ENCODE measurements at regions not wholly inside any gene's neighbourhood (a gene's known extent, or its start where the extent isn't known, plus 50 kb on each side); places are given as distances from the start of the nearest gene placed in this dataset.

DNA sequence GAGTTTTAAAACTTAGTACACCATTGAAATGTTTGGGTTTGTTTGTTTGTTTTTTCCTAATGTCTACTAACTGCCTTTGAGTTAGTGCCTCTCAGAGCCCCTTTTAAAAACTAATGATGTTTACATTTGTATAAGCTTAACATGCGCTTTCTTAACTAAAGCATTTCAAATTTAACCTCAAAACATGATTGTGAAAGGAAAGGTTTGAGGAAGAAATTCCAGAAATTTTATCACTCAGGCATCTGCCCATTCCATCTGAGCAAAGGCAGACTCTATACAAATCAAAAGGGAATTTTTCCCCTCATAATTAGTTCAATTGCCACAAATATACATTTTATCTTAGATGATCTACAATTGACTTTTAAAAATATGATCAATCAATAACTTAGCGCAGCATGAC, 230.7 kb upstream of the CAND1 start:
- TF ChIP-seq EZH2 (IDR thresholded peaks at IDR 0.05; ENCODE audit: low read length) = no peak
- H3K4me2 ChIP-seq (ENCODE audit: control insufficient read depth, extremely low read depth, insufficient read depth, low read depth, low read length) = no peak overlapping the region
- no peaks in the 10 kb centered on the region for H3K27me3 ChIP-seq (ENCODE audit: control insufficient read depth, extremely low read depth, insufficient read depth, low read length)
- H2AFZ ChIP-seq (ENCODE audit: control insufficient read depth, low read length) = no peak overlapping the region
- no peak overlapping the region for H3K4me3 ChIP-seq (ENCODE audit: control insufficient read depth in 2 of 3, extremely low read depth in 1 of 3, insufficient read depth in 2 of 3, low read depth in 1 of 3, low read length in 3 of 3)
- no peaks in the 10 kb centered on the region for H4K20me1 ChIP-seq (ENCODE audit: control insufficient read depth, extremely low read depth, insufficient read depth, low read length)
- no peak for DNase-seq (ENCODE audit: low read depth, low spot score)
- H3K9me1 ChIP-seq (ENCODE audit: control insufficient read depth, extremely low read depth, insufficient read depth, low read length) = no peaks in the 10 kb centered on the region
- dilution Hi-C loops (cut with MboI; ENCODE audit: extremely low pct_ligation_motif_present, low sequenced_read_pairs) = no loop called here
- no peak overlapping the region for H3K27ac ChIP-seq (ENCODE audit: control insufficient read depth, insufficient read depth, low read length)
- no peaks in the 10 kb centered on the region for H3K36me3 ChIP-seq (ENCODE audit: control insufficient read depth in 2 of 2, extremely low read depth in 1 of 2, insufficient read depth in 2 of 2, low read length in 2 of 2)
- H3K9me3 ChIP-seq (ENCODE audit: control insufficient read depth, low read depth, low read length) = no peaks in the 10 kb centered on the region
- no peaks in the 10 kb centered on the region for H3K79me2 ChIP-seq (ENCODE audit: control insufficient read depth, insufficient read depth, low read length)
- no peak overlapping the region for H3K9ac ChIP-seq (ENCODE audit: control insufficient read depth, extremely low read depth, insufficient read depth, low read length)
- no peak for FAIRE-seq
- H3K4me1 ChIP-seq (ENCODE audit: control insufficient read depth, extremely low read depth, insufficient read depth, low read length) = peaks cover 16% of the 10 kb centered on the region

DNA sequence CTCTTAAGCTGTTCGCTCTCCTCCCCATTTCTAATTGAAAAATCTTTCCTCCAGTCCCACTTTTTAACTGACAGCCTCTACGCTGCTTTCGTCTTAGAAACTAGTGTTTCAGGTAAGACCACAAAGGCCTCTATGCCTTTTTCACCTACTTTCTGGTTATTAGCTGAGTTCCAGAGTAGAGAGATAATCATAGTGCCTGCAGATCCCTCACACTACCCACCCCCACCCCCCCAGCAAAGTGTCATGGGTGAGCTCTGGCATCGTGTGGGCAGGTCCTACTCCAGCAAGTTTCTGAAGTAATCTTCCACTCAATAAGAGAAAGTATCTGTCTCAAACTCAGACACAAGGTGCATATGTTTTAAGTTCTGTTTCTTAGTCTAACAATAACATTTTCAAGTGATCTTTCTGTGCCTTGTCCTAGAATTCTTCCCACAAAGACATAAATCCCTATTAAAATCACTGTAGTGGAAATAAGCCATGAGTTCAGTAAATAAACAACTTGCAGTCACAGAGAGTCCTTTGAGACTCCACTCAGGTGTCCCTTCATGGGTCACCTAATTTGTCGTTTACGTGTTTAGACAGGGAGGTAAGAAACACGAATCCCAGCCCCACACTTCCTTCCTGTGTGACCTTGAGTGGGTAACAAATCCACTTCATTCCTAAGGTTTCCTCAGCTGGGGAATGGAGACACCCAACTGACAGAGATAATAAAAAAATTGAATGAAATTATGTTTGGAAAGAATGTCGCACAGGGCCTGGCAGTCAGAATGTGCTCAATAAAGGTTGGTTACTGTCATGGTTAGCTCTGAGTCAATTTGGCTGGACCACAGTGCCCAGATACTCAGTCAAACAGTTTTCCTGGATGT, 228.9 kb upstream of the CAND1 start:
- Histone ChIP-seq H3K4me2 (ENCODE audit: control insufficient read depth, extremely low read depth, insufficient read depth, low read depth, low read length) (no peak overlapping the region), H3K4me3 (ENCODE audit: control insufficient read depth in 2 of 3, extremely low read depth in 1 of 3, insufficient read depth in 2 of 3, low read depth in 1 of 3, low read length in 3 of 3) (no peak overlapping the region), H3K27me3 (ENCODE audit: control insufficient read depth, extremely low read depth, insufficient read depth, low read length) (no peaks in the 10 kb centered on the region), H3K9me3 (ENCODE audit: control insufficient read depth, low read depth, low read length) (no peaks in the 10 kb centered on the region), H3K9me1 (ENCODE audit: control insufficient read depth, extremely low read depth, insufficient read depth, low read length) (no peaks in the 10 kb centered on the region), H3K36me3 (ENCODE audit: control insufficient read depth in 2 of 2, extremely low read depth in 1 of 2, insufficient read depth in 2 of 2, low read length in 2 of 2) (no peaks in the 10 kb centered on the region), H2AFZ (ENCODE audit: control insufficient read depth, low read length) (no peak overlapping the region), H3K27ac (ENCODE audit: control insufficient read depth, insufficient read depth, low read length) (no peak overlapping the region), H3K79me2 (ENCODE audit: control insufficient read depth, insufficient read depth, low read length) (no peaks in the 10 kb centered on the region), H3K9ac (ENCODE audit: control insufficient read depth, extremely low read depth, insufficient read depth, low read length) (no peak overlapping the region), H4K20me1 (ENCODE audit: control insufficient read depth, extremely low read depth, insufficient read depth, low read length) (no peaks in the 10 kb centered on the region), H3K4me1 (ENCODE audit: control insufficient read depth, extremely low read depth, insufficient read depth, low read length) (peaks cover 6% of the 10 kb centered on the region)
- TF ChIP-seq, protein P1, sequence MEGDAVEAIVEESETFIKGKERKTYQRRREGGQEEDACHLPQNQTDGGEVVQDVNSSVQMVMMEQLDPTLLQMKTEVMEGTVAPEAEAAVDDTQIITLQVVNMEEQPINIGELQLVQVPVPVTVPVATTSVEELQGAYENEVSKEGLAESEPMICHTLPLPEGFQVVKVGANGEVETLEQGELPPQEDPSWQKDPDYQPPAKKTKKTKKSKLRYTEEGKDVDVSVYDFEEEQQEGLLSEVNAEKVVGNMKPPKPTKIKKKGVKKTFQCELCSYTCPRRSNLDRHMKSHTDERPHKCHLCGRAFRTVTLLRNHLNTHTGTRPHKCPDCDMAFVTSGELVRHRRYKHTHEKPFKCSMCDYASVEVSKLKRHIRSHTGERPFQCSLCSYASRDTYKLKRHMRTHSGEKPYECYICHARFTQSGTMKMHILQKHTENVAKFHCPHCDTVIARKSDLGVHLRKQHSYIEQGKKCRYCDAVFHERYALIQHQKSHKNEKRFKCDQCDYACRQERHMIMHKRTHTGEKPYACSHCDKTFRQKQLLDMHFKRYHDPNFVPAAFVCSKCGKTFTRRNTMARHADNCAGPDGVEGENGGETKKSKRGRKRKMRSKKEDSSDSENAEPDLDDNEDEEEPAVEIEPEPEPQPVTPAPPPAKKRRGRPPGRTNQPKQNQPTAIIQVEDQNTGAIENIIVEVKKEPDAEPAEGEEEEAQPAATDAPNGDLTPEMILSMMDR (optimal IDR thresholded peaks at IDR 0.05 in 1 of 3, IDR thresholded peaks at IDR 0.05 in 1 of 3, conservative IDR thresholded peaks at IDR 0.05 in 1 of 3; ENCODE audit: extremely low read depth in 1 of 3, insufficient read depth in 2 of 3, low read length in 3 of 3) = no peak
- TF ChIP-seq EZH2 (IDR thresholded peaks at IDR 0.05; ENCODE audit: low read length) = no peak
- FAIRE-seq (no peak), DNase-seq (ENCODE audit: low read depth, low spot score) (no peak)
- dilution Hi-C loops (cut with MboI; ENCODE audit: extremely low pct_ligation_motif_present, low sequenced_read_pairs) = no loop called here

DNA sequence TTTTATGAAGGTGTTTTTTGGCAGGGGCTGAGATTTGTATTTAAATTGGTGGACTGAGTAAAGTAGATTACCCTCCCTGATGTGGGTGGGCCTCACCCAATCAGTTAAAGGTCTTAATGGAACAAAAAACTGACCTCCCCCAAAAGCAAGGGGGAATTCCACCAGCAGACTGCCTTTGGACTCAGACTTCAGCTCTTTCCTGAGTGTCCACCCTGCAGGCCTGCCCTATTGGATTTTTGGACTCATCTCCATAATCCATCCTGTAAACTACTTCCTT, 228.4 kb upstream of the CAND1 start:
- H3K27me3 ChIP-seq (ENCODE audit: control insufficient read depth, extremely low read depth, insufficient read depth, low read length) = no peaks in the 10 kb centered on the region
- no peaks in the 10 kb centered on the region for H3K9me3 ChIP-seq (ENCODE audit: control insufficient read depth, low read depth, low read length)
- no peaks in the 10 kb centered on the region for H3K36me3 ChIP-seq (ENCODE audit: control insufficient read depth in 2 of 2, extremely low read depth in 1 of 2, insufficient read depth in 2 of 2, low read length in 2 of 2)
- DNase-seq (ENCODE audit: low read depth, low spot score) = no peak
- H3K79me2 ChIP-seq (ENCODE audit: control insufficient read depth, insufficient read depth, low read length) = no peaks in the 10 kb centered on the region
- H3K4me3 ChIP-seq (ENCODE audit: control insufficient read depth in 2 of 3, extremely low read depth in 1 of 3, insufficient read depth in 2 of 3, low read depth in 1 of 3, low read length in 3 of 3) = no peak overlapping the region
- H3K9me1 ChIP-seq (ENCODE audit: control insufficient read depth, extremely low read depth, insufficient read depth, low read length) = no peaks in the 10 kb centered on the region
- no peak overlapping the region for H2AFZ ChIP-seq (ENCODE audit: control insufficient read depth, low read length)
- H4K20me1 ChIP-seq (ENCODE audit: control insufficient read depth, extremely low read depth, insufficient read depth, low read length) = no peaks in the 10 kb centered on the region
- no peak overlapping the region for H3K4me2 ChIP-seq (ENCODE audit: control insufficient read depth, extremely low read depth, insufficient read depth, low read depth, low read length)
- H3K27ac ChIP-seq (ENCODE audit: control insufficient read depth, insufficient read depth, low read length) = no peak overlapping the region
- peaks cover 6% of the 10 kb centered on the region for H3K4me1 ChIP-seq (ENCODE audit: control insufficient read depth, extremely low read depth, insufficient read depth, low read length)
- H3K9ac ChIP-seq (ENCODE audit: control insufficient read depth, extremely low read depth, insufficient read depth, low read length) = no peak overlapping the region
- dilution Hi-C loops (cut with MboI; ENCODE audit: extremely low pct_ligation_motif_present, low sequenced_read_pairs) = no loop called here
- FAIRE-seq = no peak
- TF ChIP-seq, protein P1 (optimal IDR thresholded peaks at IDR 0.05 in 1 of 3, IDR thresholded peaks at IDR 0.05 in 1 of 3, conservative IDR thresholded peaks at IDR 0.05 in 1 of 3; ENCODE audit: extremely low read depth in 1 of 3, insufficient read depth in 2 of 3, low read length in 3 of 3) = no peak
- no peak for TF ChIP-seq EZH2 (IDR thresholded peaks at IDR 0.05; ENCODE audit: low read length)

All from keratinocyte (primary cell).